ENCODE measurements at regions not wholly inside any gene's neighbourhood (a gene's known extent, or its start where the extent isn't known, plus 50 kb on each side); places are given as distances from the start of the nearest gene placed in this dataset.

DNA sequence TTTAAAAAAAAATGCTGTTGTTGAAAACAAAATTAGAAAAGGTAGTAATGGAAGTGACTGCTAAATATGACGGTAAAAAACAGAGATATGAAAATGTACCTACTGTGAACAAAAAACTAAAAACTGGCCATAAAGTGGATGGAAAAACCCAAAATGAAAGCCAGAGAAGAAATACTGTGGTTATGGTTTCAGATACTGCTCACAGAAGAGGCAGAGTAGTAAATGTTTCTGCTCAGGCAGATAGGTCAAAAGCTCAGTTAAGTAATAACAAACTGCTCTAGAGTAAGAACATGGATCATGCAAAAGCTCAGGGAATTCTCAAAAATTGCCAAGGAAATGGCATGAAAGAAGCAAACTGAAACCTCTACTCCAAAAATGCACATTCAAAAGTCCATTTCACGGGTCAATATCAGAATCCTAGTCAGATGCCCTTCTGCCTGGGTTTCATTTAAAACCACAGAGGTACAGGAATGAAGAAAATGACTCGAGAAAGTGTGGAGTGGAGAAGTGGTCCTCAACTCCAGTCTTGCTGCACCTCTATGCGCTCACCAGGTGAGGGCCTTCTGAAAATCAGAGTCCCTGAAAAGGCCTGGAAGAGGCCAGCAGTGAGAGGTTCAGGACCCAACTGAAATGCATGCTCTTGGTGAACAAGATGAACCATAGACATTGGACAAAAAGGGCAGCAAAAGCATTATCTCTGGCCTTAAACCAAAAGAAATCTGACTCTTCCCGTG is 315.0 kb upstream of the SPRY2 start:
- DNase-seq (ENCODE audit: low spot score): peak; percentile 1
- H4K20me1 ChIP-seq (ENCODE audit: insufficient read depth, low read length): no peaks in the 10 kb centered on the region
- H3K4me3 ChIP-seq (ENCODE audit: low read depth, low read length, poor library complexity, severe bottlenecking): no peak overlapping the region
- no peaks in the 10 kb centered on the region for H3K36me3 ChIP-seq (ENCODE audit: insufficient read depth, low read length)
- POLR2A ChIA-PET: no interaction called here
- H3K9me3 ChIP-seq (ENCODE audit: low read length): no peaks in the 10 kb centered on the region
- H3K4me2 ChIP-seq (ENCODE audit: low read length): no peak overlapping the region
- no peaks in the 10 kb centered on the region for H3K4me1 ChIP-seq (ENCODE audit: insufficient read depth, low read length, poor library complexity, severe bottlenecking)
- CTCF ChIA-PET (ENCODE audit: unreplicated experiment): interaction anchor here (0.5 kb wide), 1 partner anchor 26 kb away, joined by 4 read pairs; no protein-coding TSS in a partner anchor
- no peak overlapping the region for H2AFZ ChIP-seq (ENCODE audit: low read length)
- H3K79me2 ChIP-seq (ENCODE audit: insufficient read depth, low read depth, low read length): no peaks in the 10 kb centered on the region
- intact Hi-C loops (cut with micrococcal nuclease; ENCODE audit: unreplicated experiment): no loop called here
- no peaks in the 10 kb centered on the region for H3K9me2 ChIP-seq (ENCODE audit: insufficient read depth, low read length)
- no TSS peak for BruUV-seq (replicated peaks)
- H3K27ac ChIP-seq (ENCODE audit: low read depth, low read length, poor library complexity, severe bottlenecking): no peak overlapping the region
- TF ChIP-seq, protein P1, sequence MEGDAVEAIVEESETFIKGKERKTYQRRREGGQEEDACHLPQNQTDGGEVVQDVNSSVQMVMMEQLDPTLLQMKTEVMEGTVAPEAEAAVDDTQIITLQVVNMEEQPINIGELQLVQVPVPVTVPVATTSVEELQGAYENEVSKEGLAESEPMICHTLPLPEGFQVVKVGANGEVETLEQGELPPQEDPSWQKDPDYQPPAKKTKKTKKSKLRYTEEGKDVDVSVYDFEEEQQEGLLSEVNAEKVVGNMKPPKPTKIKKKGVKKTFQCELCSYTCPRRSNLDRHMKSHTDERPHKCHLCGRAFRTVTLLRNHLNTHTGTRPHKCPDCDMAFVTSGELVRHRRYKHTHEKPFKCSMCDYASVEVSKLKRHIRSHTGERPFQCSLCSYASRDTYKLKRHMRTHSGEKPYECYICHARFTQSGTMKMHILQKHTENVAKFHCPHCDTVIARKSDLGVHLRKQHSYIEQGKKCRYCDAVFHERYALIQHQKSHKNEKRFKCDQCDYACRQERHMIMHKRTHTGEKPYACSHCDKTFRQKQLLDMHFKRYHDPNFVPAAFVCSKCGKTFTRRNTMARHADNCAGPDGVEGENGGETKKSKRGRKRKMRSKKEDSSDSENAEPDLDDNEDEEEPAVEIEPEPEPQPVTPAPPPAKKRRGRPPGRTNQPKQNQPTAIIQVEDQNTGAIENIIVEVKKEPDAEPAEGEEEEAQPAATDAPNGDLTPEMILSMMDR (conservative IDR thresholded peaks at IDR 0.05; ENCODE audit: low read length): no peak
- no peak for TF ChIP-seq EZH2phosphoT487 (IDR thresholded peaks at IDR 0.05; ENCODE audit: borderline replicate concordance, low read depth, low read length)

DNA sequence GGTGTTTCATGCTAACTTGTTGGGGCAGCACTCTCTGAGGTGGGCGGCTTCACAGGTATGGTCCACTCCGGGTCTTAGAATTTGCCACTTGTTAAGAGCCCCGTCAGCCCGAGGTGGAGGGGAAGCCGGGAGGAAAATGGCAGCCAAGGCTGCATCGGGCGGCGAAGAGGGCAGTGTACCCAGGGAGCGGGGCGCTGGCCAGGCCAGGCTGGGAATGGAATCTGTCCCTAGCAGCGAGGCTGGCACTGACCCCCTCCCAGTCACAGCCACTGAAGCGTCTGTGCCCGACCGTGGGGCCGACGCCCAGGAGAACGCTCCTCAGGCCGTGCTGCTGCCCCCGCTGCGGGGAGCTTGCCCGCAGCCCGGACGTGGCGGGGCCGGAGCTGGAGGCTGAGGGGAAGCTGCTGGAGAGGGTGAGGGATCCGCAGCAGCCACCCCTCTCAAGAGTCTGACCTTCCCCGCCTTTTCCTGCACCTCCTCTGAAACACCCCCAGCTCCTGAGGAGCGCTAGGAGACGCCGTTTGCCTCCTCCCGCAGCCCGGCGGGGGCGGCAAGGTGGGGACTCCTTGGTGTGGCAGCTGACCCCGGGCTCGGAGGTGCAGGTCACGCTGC is 313.8 kb upstream of the SPRY2 start:
- no TSS peak for BruUV-seq (replicated peaks)
- Histone ChIP-seq H3K36me3 (ENCODE audit: insufficient read depth, low read length) (no peaks in the 10 kb centered on the region), H3K79me2 (ENCODE audit: insufficient read depth, low read depth, low read length) (no peaks in the 10 kb centered on the region), H3K9me2 (ENCODE audit: insufficient read depth, low read length) (no peaks in the 10 kb centered on the region), H4K20me1 (ENCODE audit: insufficient read depth, low read length) (no peaks in the 10 kb centered on the region), H3K4me3 (ENCODE audit: low read depth, low read length, poor library complexity, severe bottlenecking) (no peak overlapping the region), H2AFZ (ENCODE audit: low read length) (no peak overlapping the region), H3K9me3 (ENCODE audit: low read length) (no peaks in the 10 kb centered on the region), H3K27ac (ENCODE audit: low read depth, low read length, poor library complexity, severe bottlenecking) (no peak overlapping the region), H3K4me2 (ENCODE audit: low read length) (no peak overlapping the region), H3K4me1 (ENCODE audit: insufficient read depth, low read length, poor library complexity, severe bottlenecking) (no peaks in the 10 kb centered on the region)
- ChIA-PET POLR2A (interaction anchor here (0.5 kb wide), 1 partner anchor 1373 kb away, joined by 3 read pairs; no protein-coding TSS in a partner anchor), CTCF (ENCODE audit: unreplicated experiment) (no interaction called here)
- no peak for TF ChIP-seq EZH2phosphoT487 (IDR thresholded peaks at IDR 0.05; ENCODE audit: borderline replicate concordance, low read depth, low read length)
- TF ChIP-seq, protein P1 (conservative IDR thresholded peaks at IDR 0.05; ENCODE audit: low read length): no peak
- intact Hi-C loops (cut with micrococcal nuclease; ENCODE audit: unreplicated experiment): no loop called here
- no peak for DNase-seq (ENCODE audit: low spot score)

DNA sequence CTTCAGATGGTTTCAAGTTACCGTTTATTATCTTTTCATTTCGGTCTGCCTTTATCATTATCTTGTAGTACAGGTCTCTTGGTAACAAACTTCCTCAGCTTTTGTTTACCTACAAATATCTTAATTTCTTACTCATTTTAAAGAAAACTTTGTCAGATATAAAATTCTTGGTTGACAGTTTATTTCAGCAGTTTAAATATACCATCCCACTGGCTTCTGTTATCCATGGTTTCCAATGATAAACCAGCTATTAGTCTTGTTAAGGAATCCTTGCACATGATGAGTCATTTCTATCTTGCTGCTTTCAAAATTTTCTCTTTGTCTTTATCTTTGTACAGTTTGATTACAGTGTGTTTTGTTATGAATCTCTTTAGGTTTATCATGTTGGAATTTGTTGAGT is 308.3 kb upstream of the SPRY2 start:
- intact Hi-C loops (cut with micrococcal nuclease; ENCODE audit: unreplicated experiment): no loop called here
- H3K9me2 ChIP-seq (ENCODE audit: insufficient read depth, low read length): no peaks in the 10 kb centered on the region
- no peak overlapping the region for H2AFZ ChIP-seq (ENCODE audit: low read length)
- no TSS peak for BruUV-seq (replicated peaks)
- H3K4me2 ChIP-seq (ENCODE audit: low read length): no peak overlapping the region
- H3K4me1 ChIP-seq (ENCODE audit: insufficient read depth, low read length, poor library complexity, severe bottlenecking): no peaks in the 10 kb centered on the region
- H3K9me3 ChIP-seq (ENCODE audit: low read length): no peaks in the 10 kb centered on the region
- DNase-seq (ENCODE audit: low spot score): no peak
- no peaks in the 10 kb centered on the region for H3K36me3 ChIP-seq (ENCODE audit: insufficient read depth, low read length)
- POLR2A ChIA-PET: no interaction called here
- no peaks in the 10 kb centered on the region for H3K79me2 ChIP-seq (ENCODE audit: insufficient read depth, low read depth, low read length)
- H3K4me3 ChIP-seq (ENCODE audit: low read depth, low read length, poor library complexity, severe bottlenecking): no peak overlapping the region
- no peaks in the 10 kb centered on the region for H4K20me1 ChIP-seq (ENCODE audit: insufficient read depth, low read length)
- CTCF ChIA-PET (ENCODE audit: unreplicated experiment): no interaction called here
- TF ChIP-seq EZH2phosphoT487 (IDR thresholded peaks at IDR 0.05; ENCODE audit: borderline replicate concordance, low read depth, low read length): no peak
- TF ChIP-seq, protein P1 (conservative IDR thresholded peaks at IDR 0.05; ENCODE audit: low read length): no peak
- no peak overlapping the region for H3K27ac ChIP-seq (ENCODE audit: low read depth, low read length, poor library complexity, severe bottlenecking)
